ENCODE measurements at regions not wholly inside any gene's neighbourhood (a gene's known extent, or its start where the extent isn't known, plus 50 kb on each side); places are given as distances from the start of the nearest gene placed in this dataset.
A peak's percentile ranks its signal among the peaks of the same experiment; 100 is the strongest.

GRCh38 chr7:28316489-28316888, 95.8 kb upstream of the CREB5 start:
- no peak for TF ChIP-seq KDM4B (IDR thresholded peaks at IDR 0.05; ENCODE audit: borderline replicate concordance in 2 of 2, low read depth in 1 of 2)
- no peak for TF ChIP-seq ZNF121 (CRISPR knock-in tag; conservative IDR thresholded peaks at IDR 0.05)
- no peak overlapping the region for H3K4me2 ChIP-seq (ENCODE audit: insufficient read depth, low read length)
- POLR2A ChIA-PET, result no interaction called here
- no peaks in the 10 kb centered on the region for H3K79me2 ChIP-seq (ENCODE audit: control insufficient read depth, insufficient read depth, low read length)
- intact Hi-C loops (cut with micrococcal nuclease), result no loop called here
- in situ Hi-C loops (cut with MboI), result no loop called here
- ATAC-seq, result no peak
- H3K36me3 ChIP-seq (ENCODE audit: control insufficient read depth, insufficient read depth, low read length), result no peaks in the 10 kb centered on the region
- no TSS peak for BruUV-seq (replicated peaks)
- no peak for FAIRE-seq
- H3K27me3 ChIP-seq (ENCODE audit: control insufficient read depth in 2 of 2, insufficient read depth in 2 of 2, low read length in 2 of 2), result peaks cover 4 to 29% of the 10 kb centered on the region in 2 experiments; a peak in 3 of 5 replicates
- H3K4me3 ChIP-seq, result no peak overlapping the region
- H3K4me1 ChIP-seq (replicated peaks in 1 of 2; ENCODE audit: control insufficient read depth in 2 of 2, insufficient read depth in 2 of 2, low read length in 2 of 2), result no peaks in the 10 kb centered on the region
- CTCF ChIA-PET (ENCODE audit: low intra/inter-chr PET ratio), result no interaction called here
- no peaks in the 10 kb centered on the region for H4K20me1 ChIP-seq (replicated peaks; ENCODE audit: control insufficient read depth, insufficient read depth, low read length)
- H3K9ac ChIP-seq (ENCODE audit: insufficient read depth in 1 of 2, low read depth in 2 of 2, low read length in 2 of 2), result no peak overlapping the region
- no peaks in the 10 kb centered on the region for H3K9me3 ChIP-seq (replicated peaks; ENCODE audit: control insufficient read depth, insufficient read depth, low read depth, low read length)
- H3K27ac ChIP-seq (ENCODE audit: extremely low read depth, low read depth, low read length), result no peak overlapping the region
- DNase-seq (ENCODE audit: extremely low read depth in 1 of 4, low spot score in 3 of 4), result no peak
- no peaks in the 10 kb centered on the region for H3K9me1 ChIP-seq (ENCODE audit: control insufficient read depth, insufficient read depth, low read length)
- H2AFZ ChIP-seq (ENCODE audit: low read depth, low read length), result no peak overlapping the region
- WGBS (ENCODE audit: insufficient coverage, low coverage, missing lambda C conversion rate), result 5% methylated on average over 3 of the region's 3 CpGs

- DNase-seq (ENCODE audit: extremely low read depth in 1 of 4, low spot score in 3 of 4) (no peak), FAIRE-seq (no peak), ATAC-seq (no peak)
- Histone ChIP-seq H3K27ac (ENCODE audit: extremely low read depth, low read depth, low read length) (no peak overlapping the region), H3K9me3 (replicated peaks; ENCODE audit: control insufficient read depth, insufficient read depth, low read depth, low read length) (no peaks in the 10 kb centered on the region), H3K36me3 (ENCODE audit: control insufficient read depth, insufficient read depth, low read length) (no peaks in the 10 kb centered on the region), H3K9ac (ENCODE audit: insufficient read depth in 1 of 2, low read depth in 2 of 2, low read length in 2 of 2) (no peak overlapping the region), H2AFZ (ENCODE audit: low read depth, low read length) (no peak overlapping the region), H3K9me1 (ENCODE audit: control insufficient read depth, insufficient read depth, low read length) (no peaks in the 10 kb centered on the region), H3K27me3 (ENCODE audit: control insufficient read depth in 2 of 2, insufficient read depth in 2 of 2, low read length in 2 of 2) (peaks cover 4 to 20% of the 10 kb centered on the region in 2 experiments; a peak in 3 of 5 replicates), H3K4me3 (no peak overlapping the region), H4K20me1 (replicated peaks; ENCODE audit: control insufficient read depth, insufficient read depth, low read length) (no peaks in the 10 kb centered on the region), H3K4me1 (replicated peaks in 1 of 2; ENCODE audit: control insufficient read depth in 2 of 2, insufficient read depth in 2 of 2, low read length in 2 of 2) (no peaks in the 10 kb centered on the region), H3K79me2 (ENCODE audit: control insufficient read depth, insufficient read depth, low read length) (no peaks in the 10 kb centered on the region), H3K4me2 (ENCODE audit: insufficient read depth, low read length) (no peak overlapping the region)
- in situ Hi-C loops (cut with MboI) (no loop called here), intact Hi-C loops (cut with micrococcal nuclease) (no loop called here)
- CTCF ChIA-PET (ENCODE audit: low intra/inter-chr PET ratio), result no interaction called here
- TF ChIP-seq ZNF316 (IDR thresholded peaks at IDR 0.05) (0 out of 2 replicates have a peak, but pooled peaks have one; percentile 34), ZFPM2 (CRISPR knock-in tag; IDR thresholded peaks at IDR 0.05) (no peak), C11orf30 (IDR thresholded peaks at IDR 0.05; ENCODE audit: low read depth) (0 out of 2 replicates have a peak, but pooled peaks have one; percentile 10)
- 2% methylated on average over 3 of the region's 3 CpGs for WGBS (ENCODE audit: insufficient coverage, low coverage, missing lambda C conversion rate)
- POLR2A ChIA-PET, result interaction anchor here (0.9 kb wide), 1 partner anchor 31 kb away, joined by 4 read pairs; no protein-coding TSS in a partner anchor
- no TSS peak for BruUV-seq (replicated peaks)
Observed at GRCh38 chr7:28318101-28318762, 94.1 kb upstream of the CREB5 start.
